SK-N-SH treated with all-trans-retinoic acid at 6 μM for 48 hours (cell line): ENCODE measurements at regions not wholly inside any gene's neighbourhood (a gene's known extent, or its start where the extent isn't known, plus 50 kb on each side); places are given as distances from the start of the nearest gene placed in this dataset.

Experiments
- ATAC-seq: fragments of 200-7000 bp; cut with Tn5 transposase; 3 replicates; pipeline ENCODE4 v1.9.1; 2020; ENCODE audit warnings: mild to moderate bottlenecking, moderate library complexity
- ARNTL ChIP-seq: fragments of 450-650 bp; formaldehyde crosslinking; IDR thresholded peaks from 2 replicates; pipeline ENCODE4 v1.5.0; 2020; ENCODE audit warnings: low read depth, mild to moderate bottlenecking, moderate library complexity, borderline replicate concordance
- CSDC2 ChIP-seq: fragments of 250-450 bp; sonication (Bioruptor Pico); IDR thresholded peaks from 2 replicates; pipeline ENCODE4 v1.5.0; 2020; ENCODE audit warnings: mild to moderate bottlenecking, moderate library complexity
- ESRRG ChIP-seq: fragments of 250-450 bp; sonication (Bioruptor Pico); IDR thresholded peaks from 2 replicates; pipeline ENCODE4 v1.6.1; 2021; ENCODE audit warnings: mild to moderate bottlenecking
- GLIS3 ChIP-seq: fragments of 250-450 bp; sonication (Bioruptor Pico); IDR thresholded peaks from 2 replicates; pipeline ENCODE4 v1.5.0; 2020; ENCODE audit warnings: mild to moderate bottlenecking, moderate library complexity
- ISL1 ChIP-seq: fragments of 250-450 bp; sonication (Bioruptor Pico); IDR thresholded peaks from 2 replicates; pipeline ENCODE4 v2.1.2; 2022; ENCODE audit warnings: mild to moderate bottlenecking, moderate library complexity
- OSR1 ChIP-seq: fragments of 250-450 bp; sonication (Bioruptor Pico); IDR thresholded peaks from 2 replicates; pipeline ENCODE4 v1.8.0; 2022; ENCODE audit warnings: moderate library complexity, mild to moderate bottlenecking, inconsistent platforms
- PPARA ChIP-seq: fragments of 250-450 bp; sonication (Bioruptor Pico); IDR thresholded peaks from 2 replicates; pipeline ENCODE4 v1.5.0; 2020; ENCODE audit warnings: mild to moderate bottlenecking, borderline replicate concordance
- RARB ChIP-seq: fragments of 250-450 bp; sonication (Bioruptor Pico); IDR thresholded peaks from 2 replicates; pipeline ENCODE4 v1.8.0; 2021; ENCODE audit warnings: mild to moderate bottlenecking, moderate library complexity
- SNAI2 ChIP-seq: fragments of 250-450 bp; sonication (Bioruptor Pico); IDR thresholded peaks from 2 replicates; pipeline ENCODE4 v1.5.0; 2020; ENCODE audit warnings: mild to moderate bottlenecking, moderate library complexity
- TCF4 ChIP-seq: fragments of 250-450 bp; sonication (Bioruptor Pico); IDR thresholded peaks from 2 replicates; pipeline ENCODE4 v1.8.0; 2021; ENCODE audit warnings: mild to moderate bottlenecking, moderate library complexity, borderline replicate concordance
- TOX ChIP-seq: fragments of 250-450 bp; sonication (Bioruptor Pico); IDR thresholded peaks from 2 replicates; pipeline ENCODE4 v1.8.0; 2021; ENCODE audit warnings: mild to moderate bottlenecking, moderate library complexity, borderline replicate concordance
- ZC3H10 ChIP-seq: fragments of 250-450 bp; sonication (Bioruptor Pico); IDR thresholded peaks from 2 replicates; pipeline ENCODE4 v1.5.1; 2021; ENCODE audit warnings: mild to moderate bottlenecking, moderate library complexity
- ZFP3 ChIP-seq: fragments of 250-450 bp; sonication (Bioruptor Pico); IDR thresholded peaks from 2 replicates; pipeline ENCODE4 v1.5.0; 2020; ENCODE audit warnings: mild to moderate bottlenecking, moderate library complexity
- ZFP30 ChIP-seq: fragments of 450-650 bp; formaldehyde crosslinking; IDR thresholded peaks from 2 replicates; pipeline ENCODE4 v1.5.0; 2022; ENCODE audit warnings: mild to moderate bottlenecking, moderate library complexity
- ZNF565 ChIP-seq: fragments of 450-650 bp; formaldehyde crosslinking; conservative IDR thresholded peaks from 2 replicates; pipeline ENCODE4 v1.5.0; 2020; ENCODE audit warnings: low read depth, mild to moderate bottlenecking, moderate library complexity
- ZNF70 ChIP-seq: fragments of 450-650 bp; formaldehyde crosslinking; IDR thresholded peaks from 2 replicates; pipeline ENCODE4 v1.5.0; 2020; ENCODE audit warnings: mild to moderate bottlenecking, moderate library complexity
- ZNF8 ChIP-seq: fragments of 450-650 bp; formaldehyde crosslinking; IDR thresholded peaks from 2 replicates; pipeline ENCODE4 v1.5.0; 2020; ENCODE audit warnings: mild to moderate bottlenecking, moderate library complexity
- TF ChIP-seq, protein P1 (sequence below): fragments of 250-450 bp; sonication (Bioruptor Pico); IDR thresholded peaks from 2 replicates; pipeline ENCODE4 v1.5.1; 2020; ENCODE audit warnings: low read depth, mild to moderate bottlenecking, moderate library complexity
- TF ChIP-seq, protein P2 (sequence below): fragments of 250-450 bp; sonication (Bioruptor Pico); IDR thresholded peaks from 2 replicates; pipeline ENCODE4 v1.5.1; 2021; ENCODE audit warnings: mild to moderate bottlenecking, moderate library complexity
- TF ChIP-seq, protein P3 (sequence below): fragments of 250-450 bp; sonication (Bioruptor Pico); IDR thresholded peaks from 2 replicates; pipeline ENCODE4 v1.8.0; 2020; ENCODE audit warnings: mild to moderate bottlenecking, moderate library complexity, borderline replicate concordance
- TF ChIP-seq, protein P4 (sequence below): fragments of 250-450 bp; sonication (Bioruptor Pico); IDR thresholded peaks from 2 replicates; pipeline ENCODE4 v1.5.0; 2020; ENCODE audit warnings: mild to moderate bottlenecking, moderate library complexity
- TF ChIP-seq, protein P5 (sequence below): fragments of 250-450 bp; sonication (Bioruptor Pico); IDR thresholded peaks from 2 replicates; pipeline ENCODE4 v1.8.0; 2021; ENCODE audit warnings: low read depth, mild to moderate bottlenecking, moderate library complexity, borderline replicate concordance

DNA sequence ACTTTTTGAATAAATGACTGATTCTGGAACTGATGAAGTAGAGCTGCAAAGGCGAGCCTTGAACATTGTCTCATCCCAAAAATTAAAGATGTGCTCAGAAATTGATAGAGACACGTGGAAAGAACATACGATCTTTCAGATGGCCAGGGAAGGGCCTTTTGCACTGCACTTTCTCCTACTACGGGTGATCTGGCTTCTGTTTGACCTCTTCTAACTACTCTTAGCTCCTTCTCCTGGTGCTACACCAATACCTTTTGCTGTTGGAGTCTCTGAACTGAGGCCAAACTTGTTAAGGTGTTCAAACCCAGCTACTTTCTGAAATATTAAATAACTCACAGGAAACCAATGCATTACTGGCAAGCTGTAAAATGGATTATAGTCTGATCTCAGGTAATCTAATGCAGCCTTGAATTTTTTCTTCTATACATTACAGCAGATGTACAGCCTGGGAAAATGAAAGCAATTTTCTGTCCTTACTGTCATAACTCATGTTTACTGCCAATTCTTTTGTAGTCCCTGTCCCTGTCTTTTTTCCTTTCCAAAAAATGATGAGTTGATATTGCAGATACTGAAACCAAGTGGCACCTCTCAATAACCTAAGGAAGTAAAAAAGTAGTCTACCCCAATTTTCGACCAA is 1086.1 kb upstream of the CNTN5 start (continued):
- TF ChIP-seq OSR1 (CRISPR knock-in tag) (no peak), SNAI2 (CRISPR knock-in tag) (no peak), PPARA (no peak)

DNA sequence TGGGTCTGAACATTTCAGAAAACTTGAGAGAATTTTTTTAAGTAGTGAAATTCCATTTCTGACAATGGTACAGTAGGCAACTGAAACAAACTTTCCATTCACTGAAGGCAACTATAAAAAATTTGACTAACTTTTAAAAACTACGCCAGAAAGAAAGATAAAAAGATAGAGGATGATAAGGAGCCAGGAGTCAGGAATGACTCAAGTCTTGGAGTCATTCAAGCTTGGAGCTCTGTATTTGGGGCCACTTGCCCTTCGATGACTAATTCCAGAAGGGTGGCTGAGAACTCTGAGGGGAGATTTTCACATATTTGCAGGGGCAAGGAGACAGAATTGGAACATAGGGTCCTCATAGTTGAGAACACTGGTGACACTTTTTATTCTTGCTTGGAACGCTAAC is 1083.2 kb upstream of the CNTN5 start:
- TF ChIP-seq, protein P1, sequence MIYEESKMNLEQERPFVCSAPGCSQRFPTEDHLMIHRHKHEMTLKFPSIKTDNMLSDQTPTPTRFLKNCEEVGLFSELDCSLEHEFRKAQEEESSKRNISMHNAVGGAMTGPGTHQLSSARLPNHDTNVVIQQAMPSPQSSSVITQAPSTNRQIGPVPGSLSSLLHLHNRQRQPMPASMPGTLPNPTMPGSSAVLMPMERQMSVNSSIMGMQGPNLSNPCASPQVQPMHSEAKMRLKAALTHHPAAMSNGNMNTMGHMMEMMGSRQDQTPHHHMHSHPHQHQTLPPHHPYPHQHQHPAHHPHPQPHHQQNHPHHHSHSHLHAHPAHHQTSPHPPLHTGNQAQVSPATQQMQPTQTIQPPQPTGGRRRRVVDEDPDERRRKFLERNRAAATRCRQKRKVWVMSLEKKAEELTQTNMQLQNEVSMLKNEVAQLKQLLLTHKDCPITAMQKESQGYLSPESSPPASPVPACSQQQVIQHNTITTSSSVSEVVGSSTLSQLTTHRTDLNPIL (CRISPR knock-in tag), result no peak
- TF ChIP-seq, protein P2, sequence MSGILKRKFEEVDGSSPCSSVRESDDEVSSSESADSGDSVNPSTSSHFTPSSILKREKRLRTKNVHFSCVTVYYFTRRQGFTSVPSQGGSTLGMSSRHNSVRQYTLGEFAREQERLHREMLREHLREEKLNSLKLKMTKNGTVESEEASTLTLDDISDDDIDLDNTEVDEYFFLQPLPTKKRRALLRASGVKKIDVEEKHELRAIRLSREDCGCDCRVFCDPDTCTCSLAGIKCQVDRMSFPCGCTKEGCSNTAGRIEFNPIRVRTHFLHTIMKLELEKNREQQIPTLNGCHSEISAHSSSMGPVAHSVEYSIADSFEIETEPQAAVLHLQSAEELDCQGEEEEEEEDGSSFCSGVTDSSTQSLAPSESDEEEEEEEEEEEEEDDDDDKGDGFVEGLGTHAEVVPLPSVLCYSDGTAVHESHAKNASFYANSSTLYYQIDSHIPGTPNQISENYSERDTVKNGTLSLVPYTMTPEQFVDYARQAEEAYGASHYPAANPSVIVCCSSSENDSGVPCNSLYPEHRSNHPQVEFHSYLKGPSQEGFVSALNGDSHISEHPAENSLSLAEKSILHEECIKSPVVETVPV (CRISPR knock-in tag), result no peak
- no peak for TF ChIP-seq SNAI2 (CRISPR knock-in tag)
- no peak for TF ChIP-seq RARB (CRISPR knock-in tag)
- TF ChIP-seq ISL1 (CRISPR knock-in tag), result no peak
- no peak for TF ChIP-seq ZFP30
- no peak for TF ChIP-seq ARNTL
- TF ChIP-seq TCF4 (CRISPR knock-in tag), result no peak
- TF ChIP-seq ESRRG (CRISPR knock-in tag), result no peak
- TF ChIP-seq CSDC2, result no peak

DNA sequence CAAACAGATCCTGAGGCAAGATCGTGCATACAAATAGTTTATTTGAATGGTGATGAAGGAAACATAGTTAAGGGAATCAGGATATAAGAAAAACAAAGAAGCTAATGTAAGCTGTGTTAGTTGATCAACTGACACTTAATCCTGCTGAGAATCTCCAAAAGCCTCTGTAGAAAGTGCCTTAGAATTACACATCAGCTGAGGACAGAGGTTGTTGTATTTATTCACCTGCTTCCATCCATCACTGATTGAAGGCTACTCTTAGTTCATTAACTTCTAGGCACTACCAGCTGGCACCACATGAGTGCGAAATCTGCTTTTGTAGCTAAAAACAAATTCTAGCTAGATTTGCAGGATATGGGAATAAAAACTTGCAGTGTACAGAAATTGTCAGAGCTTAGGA is 1082.0 kb upstream of the CNTN5 start:
- no peak for ATAC-seq
- TF ChIP-seq ZFP30 (no peak), ARNTL (no peak), TCF4 (CRISPR knock-in tag) (no peak), ZNF565 (CRISPR knock-in tag) (no peak), ZNF70 (CRISPR knock-in tag) (no peak), GLIS3 (CRISPR knock-in tag) (no peak), ZNF8 (CRISPR knock-in tag) (no peak), ESRRG (CRISPR knock-in tag) (no peak), ZC3H10 (CRISPR knock-in tag) (no peak)
- TF ChIP-seq, protein P1 (CRISPR knock-in tag), result no peak

More for the DNA sequence above, 1083.2 kb upstream of the CNTN5 start:
- peak; percentile 26; the same call in 1 of the 3 replicates for ATAC-seq

DNA sequence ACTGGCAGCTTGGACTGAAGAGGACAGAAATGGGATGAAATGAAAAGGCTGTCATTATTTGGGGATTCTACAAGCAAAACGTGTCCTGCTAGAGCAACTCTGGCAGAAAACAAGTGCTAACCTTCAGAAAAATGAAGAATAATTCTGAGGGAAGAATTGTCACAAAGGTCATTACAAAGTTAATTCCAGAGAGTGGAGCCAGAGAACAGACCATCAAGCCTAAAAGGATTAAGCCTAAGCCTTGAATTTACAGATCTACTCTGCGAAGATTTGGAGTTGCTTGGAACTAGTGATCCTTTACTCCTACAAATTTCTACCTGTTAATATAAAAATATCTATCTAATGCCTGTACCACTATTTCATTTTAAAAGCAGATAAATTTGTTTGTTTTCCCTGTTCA is 1077.3 kb upstream of the CNTN5 start:
- TF ChIP-seq TOX (no peak), TCF4 (CRISPR knock-in tag) (no peak), SNAI2 (CRISPR knock-in tag) (no peak), ZFP30 (no peak), OSR1 (CRISPR knock-in tag) (no peak), ZNF565 (CRISPR knock-in tag) (no peak)
- TF ChIP-seq, all 23 proteins: peak for 0
- no peak for ATAC-seq

DNA sequence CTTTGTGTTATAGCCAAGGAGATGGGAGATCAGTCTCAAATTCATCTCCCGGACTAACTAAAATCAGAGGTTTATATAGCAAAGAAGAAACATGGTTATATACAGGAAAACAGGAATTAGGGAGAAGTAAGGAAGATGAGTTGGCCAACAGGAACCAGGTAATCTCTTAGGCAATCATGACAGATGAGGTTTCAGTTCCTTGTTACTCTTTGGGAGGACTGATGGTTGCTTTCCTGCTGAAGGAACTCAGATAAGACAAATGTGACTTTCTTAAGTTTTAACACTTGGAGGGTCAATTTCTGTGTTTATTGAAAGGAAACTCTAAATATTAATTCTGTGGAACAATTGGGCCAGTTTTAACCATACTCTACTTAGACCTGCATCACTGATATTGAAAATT is 1072.0 kb upstream of the CNTN5 start:
- ATAC-seq, result no peak
- TF ChIP-seq RARB (CRISPR knock-in tag), result no peak
- TF ChIP-seq ZNF8 (CRISPR knock-in tag), result no peak
- TF ChIP-seq ZNF565 (CRISPR knock-in tag), result no peak
- TF ChIP-seq TOX, result no peak
- no peak for TF ChIP-seq OSR1 (CRISPR knock-in tag)
- no peak for TF ChIP-seq SNAI2 (CRISPR knock-in tag)
- no peak for TF ChIP-seq TCF4 (CRISPR knock-in tag)
- TF ChIP-seq ZNF70 (CRISPR knock-in tag), result no peak
- no peak for TF ChIP-seq ARNTL
- TF ChIP-seq, protein P3, sequence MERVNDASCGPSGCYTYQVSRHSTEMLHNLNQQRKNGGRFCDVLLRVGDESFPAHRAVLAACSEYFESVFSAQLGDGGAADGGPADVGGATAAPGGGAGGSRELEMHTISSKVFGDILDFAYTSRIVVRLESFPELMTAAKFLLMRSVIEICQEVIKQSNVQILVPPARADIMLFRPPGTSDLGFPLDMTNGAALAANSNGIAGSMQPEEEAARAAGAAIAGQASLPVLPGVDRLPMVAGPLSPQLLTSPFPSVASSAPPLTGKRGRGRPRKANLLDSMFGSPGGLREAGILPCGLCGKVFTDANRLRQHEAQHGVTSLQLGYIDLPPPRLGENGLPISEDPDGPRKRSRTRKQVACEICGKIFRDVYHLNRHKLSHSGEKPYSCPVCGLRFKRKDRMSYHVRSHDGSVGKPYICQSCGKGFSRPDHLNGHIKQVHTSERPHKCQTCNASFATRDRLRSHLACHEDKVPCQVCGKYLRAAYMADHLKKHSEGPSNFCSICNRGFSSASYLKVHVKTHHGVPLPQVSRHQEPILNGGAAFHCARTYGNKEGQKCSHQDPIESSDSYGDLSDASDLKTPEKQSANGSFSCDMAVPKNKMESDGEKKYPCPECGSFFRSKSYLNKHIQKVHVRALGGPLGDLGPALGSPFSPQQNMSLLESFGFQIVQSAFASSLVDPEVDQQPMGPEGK (CRISPR knock-in tag), result no peak
- TF ChIP-seq, protein P4, sequence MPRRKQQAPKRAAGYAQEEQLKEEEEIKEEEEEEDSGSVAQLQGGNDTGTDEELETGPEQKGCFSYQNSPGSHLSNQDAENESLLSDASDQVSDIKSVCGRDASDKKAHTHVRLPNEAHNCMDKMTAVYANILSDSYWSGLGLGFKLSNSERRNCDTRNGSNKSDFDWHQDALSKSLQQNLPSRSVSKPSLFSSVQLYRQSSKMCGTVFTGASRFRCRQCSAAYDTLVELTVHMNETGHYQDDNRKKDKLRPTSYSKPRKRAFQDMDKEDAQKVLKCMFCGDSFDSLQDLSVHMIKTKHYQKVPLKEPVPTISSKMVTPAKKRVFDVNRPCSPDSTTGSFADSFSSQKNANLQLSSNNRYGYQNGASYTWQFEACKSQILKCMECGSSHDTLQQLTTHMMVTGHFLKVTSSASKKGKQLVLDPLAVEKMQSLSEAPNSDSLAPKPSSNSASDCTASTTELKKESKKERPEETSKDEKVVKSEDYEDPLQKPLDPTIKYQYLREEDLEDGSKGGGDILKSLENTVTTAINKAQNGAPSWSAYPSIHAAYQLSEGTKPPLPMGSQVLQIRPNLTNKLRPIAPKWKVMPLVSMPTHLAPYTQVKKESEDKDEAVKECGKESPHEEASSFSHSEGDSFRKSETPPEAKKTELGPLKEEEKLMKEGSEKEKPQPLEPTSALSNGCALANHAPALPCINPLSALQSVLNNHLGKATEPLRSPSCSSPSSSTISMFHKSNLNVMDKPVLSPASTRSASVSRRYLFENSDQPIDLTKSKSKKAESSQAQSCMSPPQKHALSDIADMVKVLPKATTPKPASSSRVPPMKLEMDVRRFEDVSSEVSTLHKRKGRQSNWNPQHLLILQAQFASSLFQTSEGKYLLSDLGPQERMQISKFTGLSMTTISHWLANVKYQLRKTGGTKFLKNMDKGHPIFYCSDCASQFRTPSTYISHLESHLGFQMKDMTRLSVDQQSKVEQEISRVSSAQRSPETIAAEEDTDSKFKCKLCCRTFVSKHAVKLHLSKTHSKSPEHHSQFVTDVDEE (CRISPR knock-in tag), result no peak
- TF ChIP-seq, protein P5, sequence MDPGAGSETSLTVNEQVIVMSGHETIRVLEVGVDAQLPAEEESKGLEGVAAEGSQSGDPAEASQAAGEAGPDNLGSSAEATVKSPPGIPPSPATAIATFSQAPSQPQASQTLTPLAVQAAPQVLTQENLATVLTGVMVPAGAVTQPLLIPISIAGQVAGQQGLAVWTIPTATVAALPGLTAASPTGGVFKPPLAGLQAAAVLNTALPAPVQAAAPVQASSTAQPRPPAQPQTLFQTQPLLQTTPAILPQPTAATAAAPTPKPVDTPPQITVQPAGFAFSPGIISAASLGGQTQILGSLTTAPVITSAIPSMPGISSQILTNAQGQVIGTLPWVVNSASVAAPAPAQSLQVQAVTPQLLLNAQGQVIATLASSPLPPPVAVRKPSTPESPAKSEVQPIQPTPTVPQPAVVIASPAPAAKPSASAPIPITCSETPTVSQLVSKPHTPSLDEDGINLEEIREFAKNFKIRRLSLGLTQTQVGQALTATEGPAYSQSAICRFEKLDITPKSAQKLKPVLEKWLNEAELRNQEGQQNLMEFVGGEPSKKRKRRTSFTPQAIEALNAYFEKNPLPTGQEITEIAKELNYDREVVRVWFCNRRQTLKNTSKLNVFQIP (CRISPR knock-in tag), result no peak
- no peak for TF ChIP-seq ZFP30
- no peak for TF ChIP-seq ZFP3 (CRISPR knock-in tag)
